ENCODE measurements at regions not wholly inside any gene's neighbourhood (a gene's known extent, or its start where the extent isn't known, plus 50 kb on each side); places are given as distances from the start of the nearest gene placed in this dataset.

GRCh38 chr5:162466011-162466410 is 398.4 kb downstream of the GABRG2 start:
- Histone ChIP-seq H3K27me3 (ENCODE audit: control insufficient read depth, insufficient read depth, low read length) (no peaks in the 10 kb centered on the region), H2BK15ac (ENCODE audit: low read depth, low read length) (no peak overlapping the region), H3K36me3 (ENCODE audit: control insufficient read depth, insufficient read depth, low read length) (no peaks in the 10 kb centered on the region), H4K5ac (ENCODE audit: low read depth, low read length) (no peak overlapping the region), H3K9me3 (ENCODE audit: control insufficient read depth, insufficient read depth, low read length) (peaks cover 8% of the 10 kb centered on the region), H2BK20ac (ENCODE audit: low read depth, low read length) (no peak overlapping the region), H3K9ac (ENCODE audit: low read depth, low read length) (no peak overlapping the region), H3K79me1 (ENCODE audit: low read depth in 1 of 2, low read length in 2 of 2) (no peaks in the 10 kb centered on the region), H3K4ac (ENCODE audit: low read depth, low read length) (no peak overlapping the region), H3K9me1 (ENCODE audit: insufficient read depth, low read length) (no peaks in the 10 kb centered on the region), H3K23ac (ENCODE audit: low read depth, low read length) (no peak overlapping the region), H2AFZ (replicated peaks; ENCODE audit: low read length, poor library complexity) (no peak overlapping the region), H4K91ac (ENCODE audit: insufficient read depth, low read depth, low read length) (no peak overlapping the region), H3K4me2 (ENCODE audit: low read depth, low read length) (no peak overlapping the region), H3K4me1 (ENCODE audit: control insufficient read depth, insufficient read depth, low read length) (no peaks in the 10 kb centered on the region), H3K56ac (ENCODE audit: extremely low read depth, insufficient read depth, low read length) (no peak overlapping the region), H2BK120ac (ENCODE audit: low read depth, low read length) (no peak overlapping the region), H3K27ac (ENCODE audit: insufficient read depth, low read length) (no peak overlapping the region), H3K4me3 (ENCODE audit: insufficient read depth, low read depth, low read length) (no peak overlapping the region), H2AK9ac (replicated peaks; ENCODE audit: low read depth, low read length, poor library complexity) (no peak overlapping the region), H2AK5ac (ENCODE audit: low read depth, low read length) (no peak overlapping the region), H4K8ac (ENCODE audit: low read depth in 2 of 2, low read length in 2 of 2) (no peak overlapping the region), H2BK5ac (ENCODE audit: low read depth, low read length, poor library complexity, severe bottlenecking) (no peak overlapping the region), H4K20me1 (ENCODE audit: insufficient read depth, low read length) (no peaks in the 10 kb centered on the region), H3K18ac (ENCODE audit: low read depth, low read length) (no peak overlapping the region), H3K14ac (replicated peaks; ENCODE audit: low read depth, low read length) (no peak overlapping the region)
- in situ Hi-C loops (cut with MboI; ENCODE audit: low sequenced_read_pairs) (no loop called here), intact Hi-C loops (cut with micrococcal nuclease) (no loop called here), dilution Hi-C loops (cut with HindIII; ENCODE audit: low sequenced_read_pairs, unreplicated experiment) (no loop called here)
- CTCF ChIA-PET: no interaction called here
- ATAC-seq (ENCODE audit: low read depth) (no peak), DNase-seq (no peak)
- no peak for TF ChIP-seq MAFK (IDR thresholded peaks at IDR 0.05; ENCODE audit: low read depth, low read length)
- no TSS peak for BruUV-seq (replicated peaks)
- WGBS, 2 experiments (ENCODE audit: extremely low coverage in 2 of 2, insufficient read length in 1 of 2): no CpG with 5 or more reads among the region's 1 CpG
- POLR2A ChIA-PET (ENCODE audit: unreplicated experiment): no interaction called here

All from IMR-90 (cell line).